Activated naive CD4-positive, alpha-beta T cell treated with anti-CD3 and anti-CD28 coated beads, Interleukin-2, amount 50 U/mL, for 72 hours (primary cell): ENCODE measurements at regions not wholly inside any gene's neighbourhood (a gene's known extent, or its start where the extent isn't known, plus 50 kb on each side); places are given as distances from the start of the nearest gene placed in this dataset.
"Not testable (repeated sequence)": the region's sequence is repeated elsewhere in the genome, so short reads cannot be mapped to it uniquely, and the experiment has no call there.

Source experiments
- ATAC-seq, 2 donors: fragments of 150-1000 bp; cut with Tn5 transposase; 2 replicates each; pipeline ENCODE4 v1.10.0; 2021; ENCODE audit warnings: mild to moderate bottlenecking in 2 of 2, moderate library complexity in 2 of 2
- DNase-seq, 2 donors: peaks; one replicate each; pipeline ENCODE4 v3.0.0; 2021 to 2022; ENCODE audit warnings: low spot score in 2 of 2
- H3K27ac Mint-ChIP-seq, 2 donors: one replicate each; pipeline ENCODE4 v1.8.0; 2022; ENCODE audit warnings: mild to moderate bottlenecking in 2 of 2, mixed read lengths in 2 of 2
- H3K36me3 Mint-ChIP-seq, 2 donors: one replicate each; pipeline ENCODE4 v1.8.0; 2022; ENCODE audit warnings: mixed read lengths in 2 of 2
- H3K9me3 Mint-ChIP-seq, 2 donors: one replicate each; pipeline ENCODE4 v1.8.0; 2022; ENCODE audit warnings: mixed read lengths in 2 of 2

GRCh38 chr3:5383486-5384263 lies 196.2 kb downstream of the EDEM1 start:
- ATAC-seq, DNase-seq, H3K36me3 Mint-ChIP-seq, H3K27ac Mint-ChIP-seq, H3K9me3 Mint-ChIP-seq: not testable (repeated sequence)

DNA sequence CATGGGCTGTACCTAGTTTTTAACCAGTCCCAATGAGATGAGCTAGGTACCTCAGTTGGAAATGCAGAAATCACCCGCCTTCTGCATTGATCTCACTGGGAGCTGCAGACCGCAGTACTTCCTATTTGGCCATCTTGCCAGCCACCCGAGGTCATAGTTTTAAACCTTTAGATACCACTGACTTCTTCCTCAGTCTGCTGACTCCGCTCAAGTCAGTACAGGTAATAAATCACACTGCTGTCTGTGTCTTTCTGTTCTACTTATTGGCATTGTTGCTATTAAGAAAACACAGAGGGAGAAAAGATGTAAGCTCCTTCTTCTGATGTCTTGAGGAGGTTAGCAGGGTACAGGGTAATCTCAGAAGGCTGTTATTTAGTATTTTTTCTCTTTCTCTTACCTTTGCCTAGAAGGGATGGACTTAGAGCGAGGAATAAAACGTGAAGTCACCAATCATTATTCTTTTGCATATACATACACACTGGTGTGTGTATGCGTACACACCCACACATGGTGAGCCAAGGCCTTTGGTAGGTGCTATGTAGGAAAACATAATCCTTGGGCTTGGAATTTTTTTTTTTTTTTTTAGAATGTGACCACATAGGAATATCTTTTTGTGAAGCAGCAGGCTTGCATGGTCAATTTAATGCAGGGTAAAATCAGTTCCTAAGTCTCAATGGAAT lies 197.2 kb downstream of the EDEM1 start:
- Mint-ChIP-seq H3K27ac (no peak overlapping the region), H3K9me3 (peaks cover 4 to 9% of the 10 kb centered on the region in 2 donors), H3K36me3 (peaks cover 0 to 6% of the 10 kb centered on the region in 2 donors)
- ATAC-seq: no peak
- no peak for DNase-seq

DNA sequence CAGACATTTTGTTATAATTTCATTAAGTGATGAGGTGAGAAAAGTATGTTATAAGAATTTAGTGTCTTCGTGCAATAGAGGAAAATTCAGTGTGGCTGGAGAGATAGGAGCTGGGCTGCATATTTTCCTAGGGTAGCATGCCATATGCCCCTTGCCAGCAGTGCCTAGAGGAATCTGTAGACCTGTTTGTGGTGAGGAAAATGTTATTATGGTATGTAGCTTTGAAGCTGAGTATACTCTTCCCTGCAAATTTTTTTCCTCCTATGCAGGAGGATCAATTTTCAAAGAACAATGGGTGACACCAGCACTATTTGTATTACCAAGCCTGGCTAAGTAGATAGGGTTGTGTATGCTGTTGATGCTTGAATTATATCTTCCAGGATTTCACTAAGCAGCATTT lies 200.6 kb downstream of the EDEM1 start:
- Mint-ChIP-seq H3K36me3 (peaks cover 0 to 5% of the 10 kb centered on the region in 2 donors), H3K27ac (no peak overlapping the region), H3K9me3 (peaks cover 0 to under 1% of the 10 kb centered on the region in 2 donors)
- no peak for DNase-seq
- ATAC-seq: no peak

- no peak for DNase-seq
These were observed 201.6 kb downstream of the EDEM1 start for GRCh38 chr3:5389057-5389456.

DNA sequence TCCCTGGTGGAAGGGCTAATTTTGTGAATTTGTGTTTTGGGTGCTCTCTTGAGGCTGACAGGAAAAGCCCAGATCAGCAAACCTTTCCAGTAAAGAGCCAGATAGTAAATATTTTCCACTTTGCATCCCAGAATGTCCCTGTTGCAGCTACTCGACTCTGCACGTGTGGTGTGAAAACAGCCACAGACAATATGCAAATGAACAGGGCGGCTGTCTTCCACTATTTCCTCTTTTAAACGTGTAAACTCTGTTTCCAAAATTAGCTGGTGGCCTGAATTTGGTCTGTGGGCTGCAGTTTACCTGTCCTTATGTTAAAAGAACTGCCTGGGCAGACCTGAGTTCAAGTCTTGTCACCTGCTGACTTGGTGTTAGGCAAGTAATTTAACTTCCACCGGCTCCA lies 202.7 kb downstream of the EDEM1 start:
- Mint-ChIP-seq H3K9me3 (no peaks in the 10 kb centered on the region), H3K36me3 (no peaks in the 10 kb centered on the region), H3K27ac (no peak overlapping the region)
- ATAC-seq: no peak
- DNase-seq: no peak

More at GRCh38 chr3:5389057-5389456, 201.6 kb downstream of the EDEM1 start:
- Mint-ChIP-seq H3K36me3 (no peaks in the 10 kb centered on the region), H3K27ac (no peak overlapping the region), H3K9me3 (no peaks in the 10 kb centered on the region)
- ATAC-seq: no peak

- ATAC-seq (no peak), DNase-seq (no peak)
- no peaks in the 10 kb centered on the region for H3K36me3 Mint-ChIP-seq
- no peak overlapping the region for H3K27ac Mint-ChIP-seq
- H3K9me3 Mint-ChIP-seq: no peaks in the 10 kb centered on the region
These were observed 203.6 kb downstream of the EDEM1 start for GRCh38 chr3:5390936-5391625.

- DNase-seq (no peak), ATAC-seq (no peak)
- H3K27ac Mint-ChIP-seq: no peak overlapping the region
- H3K9me3 Mint-ChIP-seq: no peaks in the 10 kb centered on the region
- no peaks in the 10 kb centered on the region for H3K36me3 Mint-ChIP-seq
These were observed 213.5 kb downstream of the EDEM1 start for GRCh38 chr3:5401002-5401401.

GRCh38 chr3:5404718-5405117 lies 217.2 kb downstream of the EDEM1 start:
- ATAC-seq: no peak
- Mint-ChIP-seq H3K36me3 (no peaks in the 10 kb centered on the region), H3K9me3 (no peaks in the 10 kb centered on the region), H3K27ac (no peak overlapping the region)
- no peak for DNase-seq

- DNase-seq (no peak), ATAC-seq (no peak)
- Mint-ChIP-seq H3K36me3 (peaks cover 0 to 6% of the 10 kb centered on the region in 2 donors), H3K9me3 (peaks cover 9% of the 10 kb centered on the region in 2 donors), H3K27ac (no peak overlapping the region)
These were observed 224.3 kb downstream of the EDEM1 start for GRCh38 chr3:5411786-5412185.

DNA sequence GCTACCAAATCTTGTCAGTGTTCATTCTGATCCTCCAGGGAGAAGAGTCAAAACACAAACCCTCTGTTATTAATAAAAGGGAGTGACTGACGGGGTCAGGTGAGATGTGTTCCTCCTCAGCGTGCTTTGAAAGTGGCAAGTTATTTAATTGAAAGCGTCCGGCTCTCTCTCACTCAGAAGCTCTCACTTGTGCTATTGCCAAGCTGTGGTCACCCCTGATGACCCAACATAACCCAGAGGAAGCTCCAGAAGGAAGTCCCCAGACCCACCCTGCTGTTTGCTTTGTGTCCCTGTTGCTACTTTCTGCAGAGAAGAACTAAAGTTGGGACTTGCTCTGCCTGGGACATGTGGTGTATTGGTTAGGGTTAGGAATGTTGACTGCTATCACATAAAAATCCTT lies 235.6 kb downstream of the EDEM1 start:
- DNase-seq (no peak), ATAC-seq (no peak)
- no peak overlapping the region for H3K27ac Mint-ChIP-seq
- H3K9me3 Mint-ChIP-seq: no peaks in the 10 kb centered on the region
- no peaks in the 10 kb centered on the region for H3K36me3 Mint-ChIP-seq

DNA sequence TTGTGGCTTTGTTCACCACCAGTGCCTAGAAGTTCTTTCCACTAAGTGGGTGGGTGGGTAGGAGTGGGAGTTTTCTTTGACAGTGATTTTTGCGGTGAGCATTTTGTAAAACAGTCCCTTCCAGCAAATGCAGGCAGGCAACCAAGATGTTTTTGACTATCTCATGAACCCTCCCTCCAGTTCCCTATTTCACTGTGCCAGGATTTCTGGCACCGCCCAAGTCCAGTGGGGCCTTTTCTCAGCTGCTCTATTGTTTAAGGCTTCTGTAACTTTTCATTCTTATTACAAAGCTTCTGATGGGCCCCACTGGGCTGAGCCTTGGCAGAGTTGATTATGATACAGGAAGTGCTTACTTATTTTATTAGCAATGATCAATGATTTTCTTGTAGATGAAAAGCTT lies 236.0 kb downstream of the EDEM1 start:
- no peaks in the 10 kb centered on the region for H3K9me3 Mint-ChIP-seq
- no peak for DNase-seq

DNA sequence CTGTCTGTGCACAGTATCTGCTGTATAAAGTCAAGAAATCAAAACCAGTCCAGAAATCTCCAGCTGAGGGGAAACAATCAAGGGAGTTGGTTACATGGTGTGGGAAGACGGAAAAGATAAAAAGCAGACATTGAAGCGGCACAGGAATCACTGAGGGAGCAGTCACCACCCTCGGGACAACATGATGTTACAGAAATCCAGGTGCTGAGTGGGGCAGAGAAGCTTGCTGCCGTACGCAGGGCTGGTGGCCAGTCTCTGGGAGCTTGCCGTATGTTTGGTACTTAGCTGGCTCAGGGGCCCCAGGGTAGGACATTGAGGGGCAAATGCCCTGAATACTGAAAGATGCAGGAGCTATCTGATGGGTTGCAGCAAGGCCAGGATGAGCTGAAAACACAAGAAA lies 237.9 kb downstream of the EDEM1 start:
- no peak for DNase-seq
- no peak for ATAC-seq
- Mint-ChIP-seq H3K36me3 (no peaks in the 10 kb centered on the region), H3K9me3 (no peaks in the 10 kb centered on the region), H3K27ac (no peak overlapping the region)

More for the DNA sequence above, 236.0 kb downstream of the EDEM1 start:
- no peak for ATAC-seq
- H3K36me3 Mint-ChIP-seq: no peaks in the 10 kb centered on the region
- no peak overlapping the region for H3K27ac Mint-ChIP-seq

- DNase-seq: peak; percentile 62 to 78
- Mint-ChIP-seq H3K36me3 (no peaks in the 10 kb centered on the region), H3K9me3 (no peaks in the 10 kb centered on the region), H3K27ac (no peak overlapping the region)
- ATAC-seq: peak; percentile 77 to 85
These were observed 238.8 kb downstream of the EDEM1 start for GRCh38 chr3:5426094-5426883.

DNA sequence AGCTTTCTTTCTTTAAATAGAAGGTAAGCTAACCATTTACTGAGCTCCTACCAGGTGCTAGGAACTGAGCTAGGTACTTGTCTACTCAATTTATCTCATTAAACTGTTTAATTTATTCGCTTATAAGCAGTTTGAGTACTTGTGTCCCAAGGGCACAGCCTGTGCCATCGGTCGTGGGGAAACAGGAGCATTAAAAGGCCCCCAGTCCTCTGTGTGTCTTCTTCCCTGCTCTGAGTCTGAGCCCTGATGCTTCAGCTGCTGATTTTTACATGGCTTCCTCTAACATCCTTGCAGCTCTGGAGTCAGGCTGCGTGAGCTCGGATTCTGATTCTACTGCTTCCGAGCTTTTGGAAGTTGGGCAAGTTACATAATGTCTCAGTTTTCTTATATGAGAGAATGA lies 239.5 kb downstream of the EDEM1 start:
- DNase-seq (no peak), ATAC-seq (no peak)
- Mint-ChIP-seq H3K9me3 (no peaks in the 10 kb centered on the region), H3K36me3 (no peaks in the 10 kb centered on the region), H3K27ac (no peak overlapping the region)

GRCh38 chr3:5427938-5428337 lies 240.4 kb downstream of the EDEM1 start:
- H3K9me3 Mint-ChIP-seq: no peaks in the 10 kb centered on the region
- no peak for ATAC-seq
- no peak overlapping the region for H3K27ac Mint-ChIP-seq
- H3K36me3 Mint-ChIP-seq: no peaks in the 10 kb centered on the region
- no peak for DNase-seq

DNA sequence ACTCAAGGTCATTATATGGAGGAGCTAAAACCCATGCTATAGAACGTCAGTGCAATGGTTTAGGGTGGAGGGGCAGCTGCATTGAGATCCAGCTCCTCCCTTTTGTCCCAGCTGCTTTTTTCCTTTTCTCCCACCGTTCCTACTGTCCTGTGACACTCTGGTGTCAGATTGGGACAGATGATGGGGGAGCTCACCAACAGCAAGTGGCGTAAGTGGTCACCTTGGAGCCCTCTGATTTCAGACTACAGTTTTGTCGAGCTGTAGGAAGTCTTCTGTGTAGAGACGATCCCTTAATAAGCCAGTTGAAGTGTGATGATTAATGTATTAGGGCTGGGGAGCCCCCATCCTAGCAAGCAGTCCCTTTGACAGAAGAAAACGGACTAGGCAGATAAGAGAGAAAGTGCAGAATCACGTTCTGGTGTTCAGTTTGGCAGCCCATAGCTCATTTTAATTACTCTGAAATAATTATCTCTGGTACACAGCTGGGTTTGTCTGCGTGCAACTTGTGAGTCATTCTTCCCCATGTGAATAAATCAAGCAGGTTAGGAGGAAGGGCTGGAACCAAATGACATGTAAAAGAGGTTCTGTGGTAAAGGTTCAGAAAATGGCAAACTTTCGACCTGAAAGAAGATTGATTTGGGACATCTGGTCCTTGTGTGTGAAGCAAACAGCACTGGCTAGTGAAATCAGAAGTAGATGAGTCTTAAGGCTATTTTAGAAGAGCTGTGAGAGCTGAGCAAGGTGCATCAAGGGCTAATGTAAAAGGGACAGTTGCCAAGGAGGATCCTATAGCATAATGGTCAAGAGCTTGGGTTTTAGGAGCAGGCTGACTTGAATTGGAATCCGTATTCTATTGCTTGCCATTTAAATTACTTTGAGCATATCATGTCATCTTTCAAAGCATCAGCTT lies 241.4 kb downstream of the EDEM1 start:
- no peak overlapping the region for H3K27ac Mint-ChIP-seq
- no peak for DNase-seq
- ATAC-seq: peak; percentile 54 to 85
- no peaks in the 10 kb centered on the region for H3K9me3 Mint-ChIP-seq
- no peaks in the 10 kb centered on the region for H3K36me3 Mint-ChIP-seq
